Coronary artery (tissue), 2 donors: ENCODE measurements at regions not wholly inside any gene's neighbourhood (a gene's known extent, or its start where the extent isn't known, plus 50 kb on each side); places are given as distances from the start of the nearest gene placed in this dataset.
A peak's percentile ranks its signal among the peaks of the same experiment; 100 is the strongest.

Experiments used
- DNase-seq: peaks from one replicate; pipeline ENCODE4 v3.0.0-alpha.2; 2017; ENCODE audit warnings: low spot score
- H3K27ac ChIP-seq, 2 donors: fragments of 200-600 bp; sonication (generic); one replicate each; pipeline ENCODE4 v1.5.1; 2016 to 2019
- H3K4me3 ChIP-seq: fragments of 200-600 bp; sonication (generic); 2 replicates; pipeline ENCODE4 v1.5.1; 2016; ENCODE audit warnings: mild to moderate bottlenecking, moderate library complexity
- CTCF ChIP-seq: fragments of 200-600 bp; sonication (generic); IDR thresholded peaks from one replicate; pipeline ENCODE4 v1.5.1; 2019; ENCODE audit warnings: antibody characterized with exemption

- H3K4me3 ChIP-seq = peak overlapping the region; percentile 55
- peak; percentile 94 for DNase-seq
- TF ChIP-seq CTCF = peak; percentile 79
- peak overlapping the region in 1 of 2 donors; percentile 7 for H3K27ac ChIP-seq
These were observed 53.8 kb upstream of the SYT13 start for GRCh38 chr11:45339729-45340519.

DNA sequence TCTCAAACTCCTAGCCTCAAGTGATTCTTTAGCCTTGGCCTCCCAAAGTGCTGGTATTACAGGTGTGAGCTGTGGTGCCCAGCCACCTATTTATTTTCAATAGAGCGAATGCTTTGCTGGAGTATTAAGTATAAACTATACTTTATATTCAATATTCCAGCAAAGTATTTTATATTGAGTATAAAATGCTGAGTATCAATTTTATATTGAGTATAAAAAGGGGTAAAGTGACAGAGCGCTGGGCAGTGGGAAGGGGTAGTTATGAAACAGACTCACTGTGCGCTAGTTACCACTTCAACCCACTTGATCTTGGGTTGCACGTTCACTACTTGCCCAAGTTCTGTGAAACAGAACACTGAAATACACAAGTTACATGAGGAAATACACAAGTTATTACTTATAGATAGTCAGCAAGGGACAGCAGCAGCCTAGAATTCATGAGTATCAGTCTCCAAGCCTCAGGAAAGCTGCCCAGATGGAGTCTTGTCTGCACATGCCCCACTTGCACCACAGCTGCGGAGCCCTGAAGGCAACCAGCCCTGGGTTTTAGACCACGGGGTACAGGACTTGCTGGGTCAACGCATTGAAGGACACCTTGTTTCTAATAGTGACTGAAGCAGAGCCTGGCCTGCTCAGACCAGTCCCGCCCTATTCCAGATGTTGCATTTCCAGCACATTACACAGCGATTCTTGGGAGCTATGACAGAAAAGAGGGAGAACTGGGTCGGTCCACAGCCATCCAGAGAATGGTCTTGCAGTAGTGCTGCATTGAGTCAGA is 51.6 kb upstream of the SYT13 start:
- no peak overlapping the region for H3K4me3 ChIP-seq
- DNase-seq = no peak
- no peak for TF ChIP-seq CTCF
- no peak overlapping the region for H3K27ac ChIP-seq

- no peak for DNase-seq
These were observed 50.0 kb upstream of the SYT13 start for GRCh38 chr11:45336136-45336535.

More at GRCh38 chr11:45336136-45336535, 50.0 kb upstream of the SYT13 start:
- H3K4me3 ChIP-seq = no peak overlapping the region
- H3K27ac ChIP-seq = no peak overlapping the region
- no peak for TF ChIP-seq CTCF
